HEK293T (cell line): ENCODE measurements at regions not wholly inside any gene's neighbourhood (a gene's known extent, or its start where the extent isn't known, plus 50 kb on each side); places are given as distances from the start of the nearest gene placed in this dataset.

Experiments
- ARNT ChIP-seq: fragments of 450-650 bp; IDR thresholded peaks from 2 replicates; pipeline ENCODE4 v1.6.1; 2017; ENCODE audit warnings: mild to moderate bottlenecking
- BHLHE40 ChIP-seq: fragments of 450-650 bp; IDR thresholded peaks from 2 replicates; pipeline ENCODE4 v1.6.1; 2016; ENCODE audit warnings: mild to moderate bottlenecking, moderate library complexity, borderline replicate concordance
- ELF4 ChIP-seq: fragments of 450-650 bp; IDR thresholded peaks from 2 replicates; pipeline ENCODE4 v1.6.1; 2017; ENCODE audit warnings: antibody characterized with exemption
- FOXA1 ChIP-seq: fragments of 450-650 bp; IDR thresholded peaks from 2 replicates; pipeline ENCODE4 v1.6.1; 2016; ENCODE audit warnings: mild to moderate bottlenecking
- FOXK2 ChIP-seq: fragments of 450-650 bp; IDR thresholded peaks from 2 replicates; pipeline ENCODE4 v1.6.1; 2016; ENCODE audit warnings: mild to moderate bottlenecking
- FOXM1 ChIP-seq: fragments of 450-650 bp; IDR thresholded peaks from 2 replicates; pipeline ENCODE4 v1.6.1; 2017; ENCODE audit warnings: mild to moderate bottlenecking, borderline replicate concordance
- HDGF ChIP-seq: fragments of 450-650 bp; IDR thresholded peaks from 2 replicates; pipeline ENCODE4 v1.6.1; 2017; ENCODE audit warnings: antibody characterized with exemption, borderline replicate concordance
- L3MBTL2 ChIP-seq: fragments of 450-650 bp; conservative IDR thresholded peaks from 2 replicates; pipeline ENCODE4 v1.6.1; 2016; ENCODE audit warnings: mild to moderate bottlenecking
- NFRKB ChIP-seq: fragments of 450-650 bp; IDR thresholded peaks from 2 replicates; pipeline ENCODE4 v1.6.1; 2016; ENCODE audit warnings: mild to moderate bottlenecking, moderate library complexity
- PKNOX1 ChIP-seq: fragments of 450-650 bp; IDR thresholded peaks from 2 replicates; pipeline ENCODE4 v1.6.1; 2016
- SP1 ChIP-seq: fragments of 450-650 bp; IDR thresholded peaks from 2 replicates; pipeline ENCODE4 v1.6.1; 2017
- SUZ12 ChIP-seq: fragments of 450-650 bp; IDR thresholded peaks from 2 replicates; pipeline ENCODE4 v1.6.1; 2016; ENCODE audit warnings: mild to moderate bottlenecking
- ZNF384 ChIP-seq: fragments of 450-650 bp; IDR thresholded peaks from 2 replicates; pipeline ENCODE4 v1.6.1; 2016

- TF ChIP-seq BHLHE40, result no peak
- no peak for TF ChIP-seq FOXK2
- no peak for TF ChIP-seq HDGF
- no peak for TF ChIP-seq FOXM1
- TF ChIP-seq ELF4, result no peak
- TF ChIP-seq ARNT, result no peak
- no peak for TF ChIP-seq PKNOX1
- no peak for TF ChIP-seq NFRKB
- TF ChIP-seq SUZ12, result no peak
- TF ChIP-seq SP1, result no peak
- no peak for TF ChIP-seq ZNF384
- no peak for TF ChIP-seq FOXA1
- TF ChIP-seq L3MBTL2, result no peak
These were observed 67.4 kb upstream of the PPP1R3A start for GRCh38 chr7:113986216-113986615.
